DND-41 (cell line): ENCODE measurements at regions not wholly inside any gene's neighbourhood (a gene's known extent, or its start where the extent isn't known, plus 50 kb on each side); places are given as distances from the start of the nearest gene placed in this dataset.

Experiments
- EZH2 ChIP-seq: IDR thresholded peaks from 3 replicates; pipeline ENCODE4 v1.6.1; 2012; ENCODE audit warnings: borderline replicate concordance, low read depth, mild to moderate bottlenecking, moderate library complexity, low read length, inconsistent platforms; ENCODE audit not compliant: severe bottlenecking
- TF ChIP-seq, protein P1 (sequence below): IDR thresholded peaks from 2 replicates; pipeline ENCODE4 v1.5.1; 2012; ENCODE audit warnings: borderline replicate concordance, low read length, moderate library complexity, mild to moderate bottlenecking; ENCODE audit not compliant: poor library complexity, severe bottlenecking; ENCODE audit errors: extremely low read depth

DNA sequence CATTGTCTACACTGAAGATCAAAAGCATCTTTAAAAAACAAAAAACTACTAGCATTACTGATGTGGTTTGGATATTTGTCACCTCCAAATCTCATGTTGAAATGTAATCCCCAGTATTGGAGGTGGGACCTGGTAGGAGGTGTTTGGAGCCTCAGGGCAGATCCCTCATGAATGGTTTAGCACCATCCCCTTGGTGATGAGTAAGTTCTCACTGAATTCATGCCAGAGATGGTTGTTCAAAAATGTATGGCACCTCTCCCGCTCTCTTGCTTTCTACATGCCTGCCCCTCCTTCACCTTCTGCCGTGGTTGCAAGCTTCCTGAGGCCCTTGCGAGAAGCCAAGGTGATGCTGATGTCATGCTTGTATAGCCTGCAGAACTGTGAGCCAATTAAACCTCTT, 136.6 kb upstream of the FHIT start:
- no peak for TF ChIP-seq EZH2
- TF ChIP-seq, protein P1, sequence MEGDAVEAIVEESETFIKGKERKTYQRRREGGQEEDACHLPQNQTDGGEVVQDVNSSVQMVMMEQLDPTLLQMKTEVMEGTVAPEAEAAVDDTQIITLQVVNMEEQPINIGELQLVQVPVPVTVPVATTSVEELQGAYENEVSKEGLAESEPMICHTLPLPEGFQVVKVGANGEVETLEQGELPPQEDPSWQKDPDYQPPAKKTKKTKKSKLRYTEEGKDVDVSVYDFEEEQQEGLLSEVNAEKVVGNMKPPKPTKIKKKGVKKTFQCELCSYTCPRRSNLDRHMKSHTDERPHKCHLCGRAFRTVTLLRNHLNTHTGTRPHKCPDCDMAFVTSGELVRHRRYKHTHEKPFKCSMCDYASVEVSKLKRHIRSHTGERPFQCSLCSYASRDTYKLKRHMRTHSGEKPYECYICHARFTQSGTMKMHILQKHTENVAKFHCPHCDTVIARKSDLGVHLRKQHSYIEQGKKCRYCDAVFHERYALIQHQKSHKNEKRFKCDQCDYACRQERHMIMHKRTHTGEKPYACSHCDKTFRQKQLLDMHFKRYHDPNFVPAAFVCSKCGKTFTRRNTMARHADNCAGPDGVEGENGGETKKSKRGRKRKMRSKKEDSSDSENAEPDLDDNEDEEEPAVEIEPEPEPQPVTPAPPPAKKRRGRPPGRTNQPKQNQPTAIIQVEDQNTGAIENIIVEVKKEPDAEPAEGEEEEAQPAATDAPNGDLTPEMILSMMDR = no peak
